Activated naive CD8-positive, alpha-beta T cell treated with anti-CD3 and anti-CD28 coated beads, Interleukin-2, amount 50 U/mL, for 16 hours (primary cell): ENCODE measurements at regions not wholly inside any gene's neighbourhood (a gene's known extent, or its start where the extent isn't known, plus 50 kb on each side); places are given as distances from the start of the nearest gene placed in this dataset.
"Not testable (repeated sequence)": the region's sequence is repeated elsewhere in the genome, so short reads cannot be mapped to it uniquely, and the experiment has no call there.

Experiments
- DNase-seq: peaks from one replicate; pipeline ENCODE4 v3.0.0-alpha.2; 2020; ENCODE audit warnings: low read depth, low spot score

DNA sequence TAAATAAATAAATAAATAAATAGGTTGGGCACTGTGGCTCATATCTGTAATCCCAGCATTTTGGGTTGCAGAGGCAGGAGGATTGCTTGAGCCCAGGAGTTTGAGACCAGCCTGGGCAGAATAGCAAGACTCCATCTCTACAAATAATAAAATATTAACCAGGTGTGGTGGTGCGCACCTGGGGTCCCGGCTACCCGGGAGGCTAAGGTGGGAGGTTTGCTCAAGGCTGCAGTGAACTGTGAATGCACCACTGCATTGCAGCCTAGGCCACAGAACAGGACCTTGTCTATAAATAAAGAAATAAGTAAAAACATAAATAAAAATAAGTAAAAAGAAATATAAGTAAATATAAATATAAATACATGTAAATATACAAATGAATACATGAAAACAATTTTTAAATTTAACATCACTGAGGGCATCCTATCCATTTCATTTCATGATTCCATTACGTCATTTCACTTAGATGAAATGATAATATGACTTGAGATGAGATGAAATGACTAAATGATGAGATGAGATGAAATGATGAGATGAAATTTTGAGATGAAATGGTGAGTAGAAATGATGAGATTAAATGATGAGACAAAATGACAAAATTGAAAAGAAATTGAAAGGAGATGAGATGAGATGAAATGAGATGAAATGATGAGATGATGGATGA lies 233.4 kb downstream of the GOLGA6L6 start:
- not testable (repeated sequence) for DNase-seq

GRCh38 chr15:20307137-20307536 lies 234.5 kb downstream of the GOLGA6L6 start:
- not testable (repeated sequence) for DNase-seq

- not testable (repeated sequence) for DNase-seq
Measured at GRCh38 chr15:20306497-20307106, 235.0 kb downstream of the GOLGA6L6 start.

DNA sequence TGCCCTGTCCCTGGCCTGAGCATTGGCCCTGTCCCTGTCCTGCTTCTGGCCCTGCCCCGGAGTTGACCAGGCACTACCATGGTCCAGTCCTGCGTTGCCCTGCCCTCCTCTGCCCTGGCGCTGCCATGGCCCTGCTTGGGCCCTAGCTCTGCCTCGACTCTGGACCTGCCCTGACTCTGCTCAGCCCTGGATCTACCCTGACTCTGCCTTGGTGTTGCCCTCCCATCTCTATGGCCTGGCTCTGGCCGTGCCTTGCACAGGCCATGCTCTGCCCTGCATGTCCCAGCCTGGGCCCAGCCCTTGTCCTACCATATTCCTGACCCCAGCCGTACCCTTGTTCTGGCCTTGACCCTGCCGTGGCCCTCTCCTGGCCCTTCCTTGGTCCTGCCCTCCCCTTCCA lies 235.7 kb downstream of the GOLGA6L6 start:
- not testable (repeated sequence) for DNase-seq

- not testable (repeated sequence) for DNase-seq
Measured at GRCh38 chr15:20305015-20305465, 236.6 kb downstream of the GOLGA6L6 start.

DNA sequence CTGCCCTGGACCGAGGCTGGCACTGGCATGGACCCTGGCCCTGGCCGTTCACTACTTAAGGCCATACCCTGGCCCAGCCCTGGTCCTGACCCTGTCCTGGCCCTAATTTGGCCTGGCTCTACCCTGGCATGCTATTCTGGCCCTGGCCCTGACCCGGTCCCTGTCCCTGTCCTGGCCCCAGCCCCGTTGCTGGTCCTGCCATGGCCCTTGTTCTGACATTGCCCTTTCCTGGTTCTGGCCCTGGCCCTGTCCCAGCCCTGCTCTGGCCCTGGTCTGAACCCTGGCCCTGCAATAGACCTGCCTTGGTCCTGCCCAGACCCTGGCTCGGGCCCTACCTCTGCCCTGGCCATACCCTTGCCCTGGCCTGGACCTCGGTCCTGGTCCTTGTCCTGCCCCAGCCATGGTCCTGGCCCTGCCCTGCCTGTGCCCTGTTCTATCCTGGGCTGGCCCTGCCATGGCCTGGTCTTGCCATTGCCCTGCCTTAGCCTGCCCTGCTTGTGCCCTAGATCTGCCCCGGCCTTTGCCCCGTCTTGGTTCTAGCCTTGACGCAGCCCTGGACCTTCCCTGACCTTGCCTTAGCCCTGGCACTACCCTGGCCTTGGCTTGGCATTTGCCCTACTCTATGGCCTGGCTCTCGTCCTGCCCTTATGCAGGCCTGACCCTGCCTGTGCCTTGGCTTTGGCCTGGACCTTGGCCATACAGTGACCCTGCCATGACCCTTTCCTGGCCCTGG lies 237.2 kb downstream of the GOLGA6L6 start:
- not testable (repeated sequence) for DNase-seq

- not testable (repeated sequence) for DNase-seq
Measured at GRCh38 chr15:20303248-20304171, 238.1 kb downstream of the GOLGA6L6 start.

DNA sequence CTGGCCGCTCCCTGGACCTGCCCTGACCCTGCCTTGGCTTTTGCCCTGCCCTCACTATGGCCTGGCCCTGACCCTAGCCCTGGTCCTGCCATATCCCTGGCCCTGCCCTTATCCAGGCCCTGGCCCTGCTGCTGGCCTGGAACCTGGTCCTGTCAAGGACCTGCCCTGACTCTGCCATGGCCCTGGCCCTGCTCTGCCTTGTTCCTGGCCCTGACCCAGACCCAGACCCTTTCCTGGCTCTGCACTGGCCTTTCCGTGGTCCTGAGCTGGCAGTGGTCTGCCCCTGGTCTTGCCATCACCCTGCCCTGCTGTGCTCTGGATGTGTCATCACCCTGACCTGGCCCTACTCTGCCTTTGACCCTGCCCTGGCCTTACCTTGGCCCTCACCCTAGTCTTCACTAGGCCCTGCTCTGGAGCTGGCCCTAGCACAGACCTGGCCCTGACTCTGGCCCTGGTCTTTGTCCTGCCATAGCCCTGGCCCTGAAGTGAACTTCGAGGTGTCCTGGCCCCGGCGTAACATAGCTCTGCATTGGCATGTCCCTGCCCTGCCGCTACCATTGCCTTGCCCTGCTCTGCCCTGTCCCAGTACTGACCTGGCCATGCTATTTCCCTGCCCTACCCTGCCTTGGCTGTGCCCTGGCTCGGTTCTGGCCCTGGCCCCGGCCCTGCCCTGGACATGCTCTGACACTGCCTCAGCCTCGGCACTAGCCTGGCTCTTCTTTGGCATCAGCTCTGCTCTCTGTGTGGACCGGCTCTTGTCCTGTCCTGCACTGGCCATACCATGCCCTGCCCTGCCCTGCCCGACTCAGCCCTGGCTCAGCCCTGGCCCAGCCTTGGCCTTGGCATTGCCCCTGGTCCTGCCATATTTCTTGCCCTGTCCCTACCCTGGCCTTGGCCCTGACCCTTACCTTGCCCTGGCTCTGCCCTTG lies 239.2 kb downstream of the GOLGA6L6 start:
- not testable (repeated sequence) for DNase-seq

DNA sequence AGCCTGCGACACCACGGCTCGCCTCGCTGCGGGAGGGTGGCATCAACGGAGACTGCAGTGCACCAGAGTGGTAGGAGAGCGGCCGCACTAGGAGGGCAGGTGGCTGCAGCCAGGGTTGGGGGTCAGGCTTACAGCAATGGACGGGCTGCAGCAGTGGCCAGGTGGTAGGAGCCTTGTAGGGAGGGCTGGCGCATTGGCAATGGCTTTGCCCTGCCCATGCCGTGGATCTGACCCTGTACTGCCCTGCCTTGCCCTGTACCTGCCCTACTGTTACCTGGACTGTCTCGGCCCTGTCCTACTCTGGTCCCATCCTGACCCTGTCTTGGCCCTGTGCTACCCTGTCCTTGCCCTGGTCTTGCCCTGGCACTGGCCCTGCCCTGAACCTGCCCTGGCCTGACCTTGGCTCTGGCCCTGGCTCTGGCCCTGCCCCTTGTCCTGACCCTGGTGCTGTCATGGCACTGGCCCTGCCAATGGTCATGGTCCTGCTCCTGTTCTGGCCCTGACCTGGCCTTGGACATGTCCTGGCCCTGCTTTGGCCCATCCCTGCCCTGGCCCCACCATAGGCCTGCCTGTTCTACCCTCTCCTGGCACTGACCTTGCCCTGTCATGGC lies 240.0 kb downstream of the GOLGA6L6 start:
- DNase-seq, result not testable (repeated sequence)

- not testable (repeated sequence) for DNase-seq
Measured at GRCh38 chr15:20301041-20301390, 240.6 kb downstream of the GOLGA6L6 start.

DNA sequence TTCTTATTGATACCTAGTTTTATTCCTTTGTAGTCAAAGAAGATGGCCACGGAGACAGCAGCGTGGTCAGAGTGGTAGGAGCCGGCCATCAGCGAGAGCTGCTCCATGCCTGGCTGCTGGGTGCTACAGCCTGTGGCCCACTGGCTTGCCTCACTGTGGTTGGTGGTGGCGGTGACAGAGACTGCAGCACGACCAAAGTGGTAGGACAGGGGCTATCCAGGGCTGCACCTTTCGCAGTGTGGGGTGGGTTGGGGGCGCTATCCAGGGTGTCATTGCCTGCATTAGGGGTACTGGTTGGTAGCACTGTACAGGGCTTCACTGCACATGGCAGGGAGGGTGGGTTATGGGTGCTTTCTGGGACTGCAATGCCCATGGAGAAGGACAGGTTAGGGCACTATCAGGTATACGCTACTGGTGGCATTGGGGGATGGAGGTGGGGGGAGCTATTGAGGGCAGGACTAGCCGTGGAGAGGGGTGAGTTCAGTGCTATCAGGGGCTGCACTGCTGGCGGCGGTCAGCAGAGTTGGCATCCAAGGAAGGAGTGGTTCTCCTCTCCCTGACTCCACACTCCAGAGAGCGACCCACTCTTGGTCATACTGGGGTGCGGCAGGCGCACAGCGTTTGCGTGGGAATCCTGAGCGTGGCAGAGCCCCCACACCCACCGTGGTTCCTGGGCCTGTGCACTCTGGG lies 241.1 kb downstream of the GOLGA6L6 start:
- DNase-seq, result not testable (repeated sequence)

DNA sequence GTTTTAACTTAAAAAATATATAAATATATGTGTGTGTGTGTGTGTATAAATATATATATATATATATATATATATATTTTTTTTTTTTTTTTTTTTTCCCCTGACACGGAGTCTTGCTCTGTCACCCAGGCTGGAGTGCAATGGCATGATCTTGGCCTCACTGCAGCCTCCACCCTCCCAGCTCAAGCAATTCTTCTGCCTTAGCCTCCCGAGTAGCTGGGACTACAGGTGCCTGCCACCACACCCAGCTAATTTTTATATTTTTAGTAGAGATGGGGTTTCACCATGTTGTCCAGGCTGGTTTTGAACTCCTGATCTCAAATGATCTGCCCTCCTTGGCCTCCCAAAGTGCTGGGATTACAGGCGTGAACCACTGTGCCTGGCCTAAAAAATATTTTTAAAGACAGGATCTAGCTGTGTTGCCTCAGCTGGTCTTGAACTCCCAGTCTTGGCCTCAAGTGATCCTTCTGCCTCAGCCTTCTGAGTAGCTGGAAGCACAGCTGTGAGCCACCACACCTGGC lies 243.9 kb downstream of the GOLGA6L6 start:
- DNase-seq, result not testable (repeated sequence)

DNA sequence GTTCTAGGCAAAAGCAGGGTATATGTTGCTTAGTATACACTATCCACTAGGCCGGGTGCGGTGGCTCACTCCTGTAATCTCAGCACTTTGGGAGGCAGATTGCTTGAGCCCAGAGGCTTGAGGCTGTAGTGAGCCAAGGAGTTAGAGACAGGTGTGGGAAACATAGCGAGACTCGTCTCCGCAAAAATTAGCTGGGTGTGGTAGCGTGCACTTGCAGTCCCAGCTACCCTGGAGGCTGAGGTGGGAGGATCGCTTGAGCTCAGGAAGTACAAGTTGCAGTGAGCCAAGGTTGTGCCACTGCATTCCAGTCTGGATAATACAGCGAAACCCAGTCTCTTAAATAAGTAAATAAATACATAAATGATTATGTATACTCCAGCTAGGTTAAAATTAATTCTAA lies 245.3 kb downstream of the GOLGA6L6 start:
- not testable (repeated sequence) for DNase-seq

- no peak for DNase-seq
Measured at GRCh38 chr15:20295238-20295811, 246.3 kb downstream of the GOLGA6L6 start.

DNA sequence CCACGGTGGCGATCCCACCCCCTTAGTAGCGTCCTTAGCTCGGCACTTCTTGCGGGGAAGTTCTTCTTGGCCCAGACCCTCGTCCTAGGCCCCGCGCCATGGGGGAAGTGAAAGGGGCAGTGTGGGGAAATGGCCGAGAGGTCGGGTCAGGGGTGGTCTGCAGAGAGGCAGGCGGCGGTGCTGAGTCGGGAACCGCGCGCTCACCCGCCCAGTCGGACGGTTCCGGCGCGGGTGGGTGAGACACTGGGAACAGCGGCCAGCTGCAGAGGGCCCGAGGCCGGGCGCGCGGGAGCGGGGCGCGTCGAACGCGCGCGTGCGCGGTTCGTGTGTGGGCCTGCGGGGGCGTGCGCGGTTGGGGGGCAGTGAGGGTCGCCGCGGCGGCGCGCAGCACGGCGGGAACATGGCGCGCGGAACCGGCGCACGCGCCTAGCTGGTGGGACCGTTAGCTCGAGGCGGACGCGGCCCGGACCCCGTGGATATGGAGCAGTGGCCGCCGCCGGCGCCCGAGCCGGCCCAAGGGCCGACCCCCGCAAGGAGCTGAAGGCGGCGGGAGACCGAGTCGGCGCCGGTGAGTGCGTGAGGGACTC lies 246.9 kb downstream of the GOLGA6L6 start:
- no peak for DNase-seq

- not testable (repeated sequence) for DNase-seq
Measured at GRCh38 chr15:20292422-20293005, 249.1 kb downstream of the GOLGA6L6 start.

- DNase-seq, result not testable (repeated sequence)
Measured at GRCh38 chr15:20291616-20292015, 250.0 kb downstream of the GOLGA6L6 start.

DNA sequence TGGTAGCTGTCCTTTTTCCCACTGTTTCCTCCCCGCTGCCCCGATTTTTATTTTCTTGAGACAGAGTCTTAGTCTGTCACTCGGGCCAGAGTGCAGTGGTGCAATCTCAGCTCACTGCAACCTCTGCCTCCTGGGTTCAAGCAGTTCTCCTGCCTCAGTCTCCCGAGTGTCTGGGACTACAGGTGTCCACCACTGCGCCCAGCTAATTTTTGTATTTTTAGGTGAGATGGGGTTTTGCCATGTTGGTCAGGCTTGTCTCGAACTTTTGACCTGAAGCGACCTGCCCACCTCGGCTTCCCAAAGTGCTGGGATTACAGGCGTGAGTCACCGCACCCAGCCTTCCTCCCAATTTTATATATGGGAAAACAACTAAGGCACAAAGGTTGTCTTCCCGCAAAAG lies 251.0 kb downstream of the GOLGA6L6 start:
- DNase-seq, result not testable (repeated sequence)
